Prostate gland (tissue), 2 donors: ENCODE measurements at regions not wholly inside any gene's neighbourhood (a gene's known extent, or its start where the extent isn't known, plus 50 kb on each side); places are given as distances from the start of the nearest gene placed in this dataset.

Source experiments
- POLR2A ChIP-seq: fragments of 450-650 bp; IDR thresholded peaks from one replicate; pipeline ENCODE4 v1.6.1; 2016; ENCODE audit warnings: antibody characterized with exemption, mild to moderate bottlenecking
- POLR2AphosphoS5 ChIP-seq: sonication (generic); formaldehyde crosslinking; IDR thresholded peaks from one replicate; pipeline ENCODE4 v1.6.1; 2017; ENCODE audit warnings: antibody characterized with exemption
- TF ChIP-seq, protein P1 (sequence below), 4 experiments: fragments of 200-600 bp in 2 of 4; fragments of 450-650 bp in 2 of 4; sonication (generic) in 2 of 4; IDR thresholded peaks; 1 replicate in 3 of 4; 2 replicates in 1 of 4; pipeline ENCODE4 v1.5.1; 2016 to 2019; ENCODE audit warnings: antibody characterized with exemption in 4 of 4, mild to moderate bottlenecking in 2 of 4, moderate library complexity in 2 of 4

- TF ChIP-seq, protein P1, sequence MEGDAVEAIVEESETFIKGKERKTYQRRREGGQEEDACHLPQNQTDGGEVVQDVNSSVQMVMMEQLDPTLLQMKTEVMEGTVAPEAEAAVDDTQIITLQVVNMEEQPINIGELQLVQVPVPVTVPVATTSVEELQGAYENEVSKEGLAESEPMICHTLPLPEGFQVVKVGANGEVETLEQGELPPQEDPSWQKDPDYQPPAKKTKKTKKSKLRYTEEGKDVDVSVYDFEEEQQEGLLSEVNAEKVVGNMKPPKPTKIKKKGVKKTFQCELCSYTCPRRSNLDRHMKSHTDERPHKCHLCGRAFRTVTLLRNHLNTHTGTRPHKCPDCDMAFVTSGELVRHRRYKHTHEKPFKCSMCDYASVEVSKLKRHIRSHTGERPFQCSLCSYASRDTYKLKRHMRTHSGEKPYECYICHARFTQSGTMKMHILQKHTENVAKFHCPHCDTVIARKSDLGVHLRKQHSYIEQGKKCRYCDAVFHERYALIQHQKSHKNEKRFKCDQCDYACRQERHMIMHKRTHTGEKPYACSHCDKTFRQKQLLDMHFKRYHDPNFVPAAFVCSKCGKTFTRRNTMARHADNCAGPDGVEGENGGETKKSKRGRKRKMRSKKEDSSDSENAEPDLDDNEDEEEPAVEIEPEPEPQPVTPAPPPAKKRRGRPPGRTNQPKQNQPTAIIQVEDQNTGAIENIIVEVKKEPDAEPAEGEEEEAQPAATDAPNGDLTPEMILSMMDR (IDR thresholded peaks at IDR 0.05): no peak
- no peak for TF ChIP-seq POLR2A
- no peak for TF ChIP-seq POLR2AphosphoS5
These were observed 1794.8 kb downstream of the MRPL39 start for GRCh38 chr21:23812485-23812884.
